Bronchial epithelial cell (primary cell): ENCODE measurements at regions not wholly inside any gene's neighbourhood (a gene's known extent, or its start where the extent isn't known, plus 50 kb on each side); places are given as distances from the start of the nearest gene placed in this dataset.

Experiments used
- DNase-seq: peaks from one replicate; pipeline ENCODE4 v3.0.0-alpha.2; 2010; ENCODE audit warnings: low read depth
- FAIRE-seq: peaks from 2 replicates; lab custom pipeline; 2011; peaks lifted over from hg19 to GRCh38; lab: Jason Lieb, UNC
- H3K27me3 ChIP-seq: 2 replicates; pipeline ENCODE4 v1.5.1; 2011; ENCODE audit warnings: low read length; ENCODE audit not compliant: control insufficient read depth, insufficient read depth
- H3K36me3 ChIP-seq: 2 replicates; pipeline ENCODE4 v1.5.1; 2011; ENCODE audit warnings: low read length; ENCODE audit not compliant: control insufficient read depth, insufficient read depth
- H3K4me3 ChIP-seq: 2 replicates; pipeline ENCODE4 v1.5.1; 2011; ENCODE audit warnings: mild to moderate bottlenecking, low read depth, low read length, control low read depth
- CTCF ChIP-seq: IDR thresholded peaks from 2 replicates; pipeline ENCODE4 v1.5.1; 2011; ENCODE audit warnings: mild to moderate bottlenecking, moderate library complexity, low read length, control low read depth, inconsistent platforms; ENCODE audit not compliant: insufficient read depth, severe bottlenecking

- Histone ChIP-seq H3K27me3 (no peaks in the 10 kb centered on the region), H3K36me3 (no peaks in the 10 kb centered on the region), H3K4me3 (no peak overlapping the region)
- no peak for FAIRE-seq
- peak; percentile 18 for DNase-seq
- no peak for TF ChIP-seq CTCF
Observed at GRCh38 chr6:159512104-159512503, 180.9 kb downstream of the SOD2 start.

- DNase-seq: no peak
- Histone ChIP-seq H3K27me3 (no peaks in the 10 kb centered on the region), H3K36me3 (no peaks in the 10 kb centered on the region), H3K4me3 (no peak overlapping the region)
- TF ChIP-seq CTCF: no peak
- no peak for FAIRE-seq
Observed at GRCh38 chr6:159510141-159510540, 182.9 kb downstream of the SOD2 start.

- TF ChIP-seq CTCF: no peak
- FAIRE-seq (no peak), DNase-seq (no peak)
- no peak overlapping the region for H3K4me3 ChIP-seq
- H3K27me3 ChIP-seq: no peaks in the 10 kb centered on the region
- H3K36me3 ChIP-seq: no peaks in the 10 kb centered on the region
Observed at GRCh38 chr6:159508931-159509330, 184.1 kb downstream of the SOD2 start.

GRCh38 chr6:159506048-159506447, 187.0 kb downstream of the SOD2 start:
- H3K27me3 ChIP-seq: no peaks in the 10 kb centered on the region
- no peak for FAIRE-seq
- TF ChIP-seq CTCF: no peak

GRCh38 chr6:159505140-159505922, 187.7 kb downstream of the SOD2 start:
- no peak for FAIRE-seq
- DNase-seq: no peak
- Histone ChIP-seq H3K36me3 (no peaks in the 10 kb centered on the region), H3K27me3 (no peaks in the 10 kb centered on the region), H3K4me3 (no peak overlapping the region)
- TF ChIP-seq CTCF: no peak

More at GRCh38 chr6:159506048-159506447, 187.0 kb downstream of the SOD2 start:
- DNase-seq: no peak
- no peaks in the 10 kb centered on the region for H3K36me3 ChIP-seq
- H3K4me3 ChIP-seq: no peak overlapping the region

GRCh38 chr6:159501558-159501957, 191.5 kb downstream of the SOD2 start:
- H3K4me3 ChIP-seq: no peak overlapping the region
- DNase-seq (no peak), FAIRE-seq (no peak)
- H3K36me3 ChIP-seq: no peaks in the 10 kb centered on the region
- no peak for TF ChIP-seq CTCF
- no peaks in the 10 kb centered on the region for H3K27me3 ChIP-seq
